ENCODE measurements at regions not wholly inside any gene's neighbourhood (a gene's known extent, or its start where the extent isn't known, plus 50 kb on each side); places are given as distances from the start of the nearest gene placed in this dataset.

- no peak overlapping the region for H3K27ac Mint-ChIP-seq (ENCODE audit: low read depth, unreplicated experiment)
- ChIA-PET CTCF (interaction anchor here (0.6 kb wide), 1 partner anchor 344 kb away, joined by 5 read pairs; no protein-coding TSS in a partner anchor), POLR2A (interaction anchor here (0.7 kb wide), 1 partner anchor 153 kb away, joined by 3 read pairs; no protein-coding TSS in a partner anchor)
- no peaks in the 10 kb centered on the region for H3K27me3 Mint-ChIP-seq (ENCODE audit: insufficient read depth, unreplicated experiment)
- no peak for TF ChIP-seq CTCF (IDR thresholded peaks at IDR 0.05; ENCODE audit: unreplicated experiment)
- peaks cover 43% of the 10 kb centered on the region for H3K4me1 Mint-ChIP-seq (ENCODE audit: insufficient read depth, unreplicated experiment)
- BruUV-seq (replicated peaks): no TSS peak
- H3K9me3 Mint-ChIP-seq (ENCODE audit: unreplicated experiment): no peaks in the 10 kb centered on the region
- H3K4me3 Mint-ChIP-seq (ENCODE audit: unreplicated experiment): no peak overlapping the region
- DNase-seq (ENCODE audit: unreplicated experiment): no peak
- intact Hi-C loops (cut with micrococcal nuclease): no loop called here
- no peaks in the 10 kb centered on the region for H3K36me3 Mint-ChIP-seq (ENCODE audit: insufficient read depth, unreplicated experiment)
Measured at GRCh38 chr6:108741331-108741989, 106.8 kb upstream of the ARMC2 start.

- intact Hi-C loops (cut with micrococcal nuclease): no loop called here
- CTCF ChIA-PET: no interaction called here
- H3K9me3 Mint-ChIP-seq (ENCODE audit: unreplicated experiment): no peaks in the 10 kb centered on the region
- BruUV-seq (replicated peaks): no TSS peak
- no peak for TF ChIP-seq CTCF (IDR thresholded peaks at IDR 0.05; ENCODE audit: unreplicated experiment)
- H3K27ac Mint-ChIP-seq (ENCODE audit: low read depth, unreplicated experiment): no peak overlapping the region
- no peaks in the 10 kb centered on the region for H3K36me3 Mint-ChIP-seq (ENCODE audit: insufficient read depth, unreplicated experiment)
- peaks cover 43% of the 10 kb centered on the region for H3K4me1 Mint-ChIP-seq (ENCODE audit: insufficient read depth, unreplicated experiment)
- H3K4me3 Mint-ChIP-seq (ENCODE audit: unreplicated experiment): no peak overlapping the region
- DNase-seq (ENCODE audit: unreplicated experiment): no peak
- no peaks in the 10 kb centered on the region for H3K27me3 Mint-ChIP-seq (ENCODE audit: insufficient read depth, unreplicated experiment)
- POLR2A ChIA-PET: interaction anchor here (0.7 kb wide), 1 partner anchor 153 kb away, joined by 3 read pairs; no protein-coding TSS in a partner anchor
Measured at GRCh38 chr6:108742041-108742440, 106.2 kb upstream of the ARMC2 start.

- H3K36me3 Mint-ChIP-seq (ENCODE audit: insufficient read depth, unreplicated experiment): no peaks in the 10 kb centered on the region
- no peak for DNase-seq (ENCODE audit: unreplicated experiment)
- H3K27me3 Mint-ChIP-seq (ENCODE audit: insufficient read depth, unreplicated experiment): no peaks in the 10 kb centered on the region
- H3K9me3 Mint-ChIP-seq (ENCODE audit: unreplicated experiment): no peaks in the 10 kb centered on the region
- no peak overlapping the region for H3K27ac Mint-ChIP-seq (ENCODE audit: low read depth, unreplicated experiment)
- no peak for TF ChIP-seq CTCF (IDR thresholded peaks at IDR 0.05; ENCODE audit: unreplicated experiment)
- POLR2A ChIA-PET: interaction anchor here (0.8 to 1.9 kb wide), 4 partner anchors 11 to 184 kb away, joined by 3 to 8 read pairs (median 3); partner anchors contain the start of gene FOXO3
- no TSS peak for BruUV-seq (replicated peaks)
- intact Hi-C loops (cut with micrococcal nuclease): no loop called here
- peaks cover 28% of the 10 kb centered on the region for H3K4me1 Mint-ChIP-seq (ENCODE audit: insufficient read depth, unreplicated experiment)
- CTCF ChIA-PET: interaction anchor here (0.7 to 1.5 kb wide), 2 partner anchors 178 to 189 kb away, joined by 3 to 4 read pairs; no protein-coding TSS in a partner anchor
- H3K4me3 Mint-ChIP-seq (ENCODE audit: unreplicated experiment): no peak overlapping the region
Measured at GRCh38 chr6:108744244-108744972, 103.8 kb upstream of the ARMC2 start.

- BruUV-seq (replicated peaks): no TSS peak
- CTCF ChIA-PET: interaction anchor here (1.0 to 1.5 kb wide), 3 partner anchors 56 to 329 kb away, joined by 3 to 4 read pairs (median 4); no protein-coding TSS in a partner anchor
- Mint-ChIP-seq H3K27ac (ENCODE audit: low read depth, unreplicated experiment) (no peak overlapping the region), H3K9me3 (ENCODE audit: unreplicated experiment) (no peaks in the 10 kb centered on the region), H3K27me3 (ENCODE audit: insufficient read depth, unreplicated experiment) (no peaks in the 10 kb centered on the region), H3K4me3 (ENCODE audit: unreplicated experiment) (no peak overlapping the region), H3K4me1 (ENCODE audit: insufficient read depth, unreplicated experiment) (peaks cover 22% of the 10 kb centered on the region), H3K36me3 (ENCODE audit: insufficient read depth, unreplicated experiment) (no peaks in the 10 kb centered on the region)
- DNase-seq (ENCODE audit: unreplicated experiment): no peak
- intact Hi-C loops (cut with micrococcal nuclease): no loop called here
- POLR2A ChIA-PET: interaction anchor here (0.8 to 1.9 kb wide), 6 partner anchors 10 to 185 kb away, joined by 3 to 8 read pairs (median 3); partner anchors contain the start of gene FOXO3
- no peak for TF ChIP-seq CTCF (IDR thresholded peaks at IDR 0.05; ENCODE audit: unreplicated experiment)
Measured at GRCh38 chr6:108744996-108745395, 103.2 kb upstream of the ARMC2 start.

All from MCF 10A (cell line).